Left cardiac atrium (tissue), 4 donors: ENCODE measurements at regions not wholly inside any gene's neighbourhood (a gene's known extent, or its start where the extent isn't known, plus 50 kb on each side); places are given as distances from the start of the nearest gene placed in this dataset.

ENCODE experiments used
- ATAC-seq, 2 donors: fragments of 200-7000 bp; cut with Tn5 transposase; one replicate each; pipeline ENCODE4 v1.9.1; 2020; ENCODE audit warnings: mild to moderate bottlenecking in 2 of 2, moderate library complexity in 2 of 2
- DNase-seq: peaks from one replicate; pipeline ENCODE4 v3.0.0-alpha.2; 2020
- intact Hi-C, 2 donors: fragments of 100-400 bp; cut with DNase I; formaldehyde crosslinking; loops; one replicate each; pipeline versions ENCODE4 v1.14.1 to v1.15.1; 2022 to 2023
- donor health status: DM: no; HTN: yes; CAD: no.
- donor health status: DM: no; HTN: yes; CAD: no; lungs with severe emphysema.
- donor health status: DM: yes; HTN: yes; CAD: no.
- donor health status: Dilated cardiomyopathy.

GRCh38 chr7:86976958-86977357 is 82.5 kb downstream of the ELAPOR2 start:
- ATAC-seq: no peak
- no peak for DNase-seq
- intact Hi-C loops: no loop called here

DNA sequence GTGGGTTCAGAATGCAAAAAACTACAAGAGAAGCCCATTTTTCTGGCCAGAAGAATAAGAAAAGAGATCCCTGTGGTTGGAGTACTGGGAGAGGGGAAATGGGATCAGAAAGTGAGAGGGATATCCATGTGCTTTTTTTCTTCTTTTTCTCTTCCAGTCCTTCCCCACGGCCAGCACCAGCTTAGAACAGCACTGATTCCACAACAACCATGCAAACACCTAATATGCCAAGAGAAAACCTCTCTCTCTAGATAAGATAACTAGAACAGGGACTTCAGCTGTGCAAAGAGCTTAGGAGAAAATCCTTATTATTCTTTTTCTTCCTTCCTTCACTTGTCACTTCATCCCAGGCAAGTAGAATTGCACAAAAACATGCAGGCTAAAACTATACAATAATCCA is 83.5 kb downstream of the ELAPOR2 start:
- DNase-seq: no peak
- peak in 1 of 2 donors; percentile 57 for ATAC-seq

GRCh38 chr7:86975449-86975848 is 84.0 kb downstream of the ELAPOR2 start:
- DNase-seq (no peak), ATAC-seq (peak in 1 of 2 donors; percentile 63)

More for the DNA sequence above, 83.5 kb downstream of the ELAPOR2 start:
- intact Hi-C loops: no loop called here

GRCh38 chr7:86972072-86972471 is 87.4 kb downstream of the ELAPOR2 start:
- ATAC-seq (no peak), DNase-seq (no peak)
- intact Hi-C loops: no loop called here

More at GRCh38 chr7:86975449-86975848, 84.0 kb downstream of the ELAPOR2 start:
- intact Hi-C loops: no loop called here

GRCh38 chr7:86970986-86971385 is 88.5 kb downstream of the ELAPOR2 start:
- DNase-seq: no peak
- ATAC-seq: no peak
- intact Hi-C loops: no loop called here

DNA sequence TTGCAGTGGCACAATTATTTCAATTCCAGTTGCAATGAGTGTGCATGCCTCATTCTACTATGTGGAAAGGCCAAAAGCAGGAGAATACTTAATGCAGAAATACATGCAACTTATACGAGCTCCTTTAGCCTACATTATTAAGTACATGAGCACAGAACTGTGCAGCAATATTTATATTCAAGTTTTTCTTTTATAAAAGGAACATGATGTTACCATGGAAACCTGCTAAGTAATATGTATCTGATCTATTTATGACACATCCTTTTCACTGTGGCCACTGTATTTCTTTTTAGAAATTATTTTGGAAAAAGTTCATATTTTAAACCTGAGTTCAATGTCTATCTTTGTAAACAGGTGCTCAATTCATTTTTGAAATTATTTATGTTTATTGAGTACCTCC is 88.9 kb downstream of the ELAPOR2 start:
- ATAC-seq (no peak), DNase-seq (no peak)
- intact Hi-C loops: no loop called here

DNA sequence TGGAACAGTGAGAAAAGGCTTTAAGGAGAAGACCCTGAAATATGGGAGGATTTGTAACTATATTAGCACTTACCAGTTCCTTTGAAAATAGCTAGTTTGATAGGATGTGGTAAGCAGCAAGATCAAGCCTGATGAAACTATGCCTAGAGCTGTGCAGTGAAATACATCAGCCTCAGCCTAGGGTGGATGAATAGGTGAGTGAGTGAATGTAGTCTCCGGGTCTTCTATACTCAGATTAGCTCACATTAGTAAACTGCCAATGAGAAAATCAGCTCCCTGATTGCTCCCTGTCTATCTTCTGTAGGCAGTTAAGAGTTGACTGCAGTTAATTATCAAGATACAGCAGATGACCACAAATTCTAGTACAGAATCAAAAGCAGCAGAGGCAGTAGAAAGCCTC is 89.6 kb downstream of the ELAPOR2 start:
- DNase-seq (no peak), ATAC-seq (no peak)
- intact Hi-C loops: no loop called here

GRCh38 chr7:86968618-86969017 is 90.8 kb downstream of the ELAPOR2 start:
- DNase-seq (peak; percentile 32), ATAC-seq (peak in 1 of 2 donors; percentile 62)
- intact Hi-C loops: no loop called here

GRCh38 chr7:86966916-86967315 is 92.5 kb downstream of the ELAPOR2 start:
- intact Hi-C loops: no loop called here
- no peak for DNase-seq
- ATAC-seq: no peak

GRCh38 chr7:86965727-86966120 is 93.7 kb downstream of the ELAPOR2 start:
- ATAC-seq: no peak
- DNase-seq: no peak
- intact Hi-C loops: no loop called here

- intact Hi-C loops: no loop called here
- DNase-seq (no peak), ATAC-seq (no peak)
Measured at GRCh38 chr7:86964973-86965726, 94.3 kb downstream of the ELAPOR2 start.

DNA sequence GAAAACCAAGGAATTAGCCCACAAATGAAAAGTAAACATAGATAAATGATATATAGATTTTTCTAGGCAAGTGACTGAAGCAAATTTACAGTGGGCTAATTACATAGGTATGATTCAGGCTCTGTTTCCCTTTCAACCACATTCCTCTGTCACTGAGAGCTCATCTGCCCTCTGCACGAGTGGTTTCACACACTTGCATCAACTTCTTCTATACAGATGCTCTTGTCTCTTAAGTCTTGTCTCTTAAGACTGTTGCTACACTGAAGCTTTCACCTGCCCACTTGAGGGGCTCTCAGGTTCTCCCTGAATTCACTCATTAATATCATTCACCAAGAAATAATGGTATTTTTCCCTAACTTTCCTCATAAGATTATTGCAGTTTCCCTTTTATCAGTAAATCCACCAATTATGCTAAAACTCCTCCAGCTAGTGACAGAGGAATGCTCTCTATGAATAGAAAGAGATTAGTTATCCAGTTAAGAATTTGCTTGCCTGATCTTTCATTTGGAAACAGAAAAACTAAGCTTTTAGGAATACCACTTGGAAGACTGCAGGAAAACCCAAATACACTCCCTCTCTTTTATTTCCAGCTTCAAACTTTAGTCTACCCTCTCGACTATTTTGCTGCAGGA is 95.7 kb downstream of the ELAPOR2 start:
- intact Hi-C loops: no loop called here
- DNase-seq: no peak
- no peak for ATAC-seq

GRCh38 chr7:86962623-86963022 is 96.8 kb downstream of the ELAPOR2 start:
- DNase-seq (no peak), ATAC-seq (no peak)
- intact Hi-C loops: no loop called here

DNA sequence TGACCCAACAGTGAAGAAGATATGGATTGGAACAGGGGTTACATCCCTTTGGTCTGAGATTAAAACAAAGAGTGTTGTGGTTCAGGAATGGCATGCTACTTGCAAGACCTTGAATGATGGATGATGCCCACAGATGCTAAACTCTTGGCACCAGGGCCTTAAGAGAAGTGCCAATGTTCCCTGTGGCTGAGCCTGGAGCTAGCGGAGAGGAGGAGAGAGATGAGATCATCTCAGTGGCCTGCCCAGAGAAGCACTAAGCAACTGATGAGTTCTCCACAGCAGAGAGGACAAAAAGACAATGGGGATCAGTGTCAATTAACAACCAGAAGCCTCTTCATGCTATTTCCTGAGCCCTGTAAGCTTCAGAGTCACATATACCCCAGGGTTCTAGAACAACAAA is 97.8 kb downstream of the ELAPOR2 start:
- ATAC-seq: peak in 1 of 2 donors; percentile 58

DNA sequence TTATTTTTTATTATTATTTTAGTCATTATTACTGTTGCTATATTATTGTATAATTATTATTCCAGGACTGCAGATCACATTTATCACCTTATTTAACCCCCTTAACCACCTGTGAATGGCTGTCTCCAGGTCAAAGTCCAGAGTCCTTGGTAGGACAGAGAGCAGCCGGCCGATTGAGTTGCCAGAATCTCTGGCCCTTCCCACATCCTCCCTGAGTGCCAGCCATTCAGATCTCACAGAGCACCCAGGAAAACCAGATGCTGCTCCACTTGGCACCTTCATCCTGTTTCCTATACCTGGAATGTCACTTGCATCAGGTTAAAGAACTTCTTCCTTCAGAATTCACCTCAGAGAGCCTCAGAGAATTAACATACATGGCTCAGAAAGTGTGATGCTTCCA is 101.1 kb downstream of the ELAPOR2 start:
- intact Hi-C loops: no loop called here
- no peak for ATAC-seq
- DNase-seq: no peak

More for the DNA sequence above, 97.8 kb downstream of the ELAPOR2 start:
- no peak for DNase-seq
- intact Hi-C loops: no loop called here

DNA sequence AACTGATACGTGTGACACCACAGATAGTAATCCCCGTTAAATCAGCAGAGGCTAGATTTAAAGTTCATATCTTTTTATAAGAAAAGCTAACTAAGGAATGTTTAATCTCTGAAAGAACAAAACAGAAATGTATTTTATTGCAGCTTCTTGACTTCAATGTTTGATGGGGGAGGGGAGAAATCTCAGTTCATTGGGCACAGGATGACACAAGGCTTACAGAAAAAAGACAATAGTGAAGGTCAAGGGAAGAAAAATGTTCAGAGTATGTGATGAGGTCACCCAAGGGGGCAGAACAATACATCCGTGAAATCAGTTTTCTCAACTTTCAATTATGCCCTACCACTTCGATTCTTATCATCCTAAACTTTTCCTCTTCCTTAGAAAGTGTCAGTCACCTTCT is 102.9 kb downstream of the ELAPOR2 start:
- DNase-seq: no peak

DNA sequence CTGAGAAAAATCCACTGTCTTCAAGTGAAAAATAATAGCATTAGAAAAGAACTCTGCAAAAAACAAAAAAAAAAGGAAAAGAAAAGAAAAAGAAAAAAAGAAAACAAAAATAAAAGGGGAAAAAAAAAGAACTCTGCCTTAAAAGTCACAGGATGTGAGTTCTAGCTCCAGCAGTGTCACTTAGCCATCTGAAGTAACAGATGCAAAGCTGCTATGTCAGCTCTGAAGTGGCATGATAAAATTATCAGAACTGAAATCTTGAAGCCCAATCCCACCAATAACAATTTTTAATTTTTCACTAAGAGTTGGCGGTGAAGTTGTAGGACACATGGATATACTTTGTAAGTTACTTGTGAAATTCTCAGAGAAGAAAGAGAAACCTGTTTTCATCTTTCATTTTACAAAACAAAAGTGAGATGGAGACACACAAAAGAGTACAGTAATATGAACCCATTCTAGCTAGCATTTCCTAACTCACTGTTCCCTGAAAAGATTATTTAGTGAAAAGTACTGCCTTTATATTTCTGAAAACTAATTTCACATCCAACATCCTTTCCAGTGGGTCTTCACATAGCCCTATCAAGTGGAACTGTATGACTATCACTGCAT is 103.5 kb downstream of the ELAPOR2 start:
- intact Hi-C loops: no loop called here
- ATAC-seq (no peak), DNase-seq (no peak)

More for the DNA sequence above, 102.9 kb downstream of the ELAPOR2 start:
- no peak for ATAC-seq
- intact Hi-C loops: no loop called here

DNA sequence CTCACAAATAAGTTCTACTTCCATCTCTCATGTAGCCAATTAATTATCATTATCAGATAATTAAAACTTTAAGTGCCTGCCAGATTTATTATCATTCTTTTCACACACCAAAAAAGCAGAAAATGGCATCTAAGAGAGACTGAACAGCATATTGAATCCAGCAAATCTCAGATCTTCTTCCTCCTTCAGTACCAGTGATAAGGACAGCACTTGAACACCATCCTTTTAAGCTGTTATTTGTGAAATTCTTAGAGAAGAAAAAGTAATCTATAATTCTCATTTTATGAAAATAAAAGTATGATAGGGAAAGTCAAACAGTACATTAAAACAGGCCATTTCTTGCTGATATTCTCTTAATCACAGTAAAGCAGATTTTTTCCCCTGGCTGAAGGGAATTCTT is 104.5 kb downstream of the ELAPOR2 start:
- intact Hi-C loops: no loop called here
- ATAC-seq (no peak), DNase-seq (no peak)

GRCh38 chr7:86953653-86954336 is 105.7 kb downstream of the ELAPOR2 start:
- intact Hi-C loops: no loop called here
- ATAC-seq (no peak), DNase-seq (no peak)

DNA sequence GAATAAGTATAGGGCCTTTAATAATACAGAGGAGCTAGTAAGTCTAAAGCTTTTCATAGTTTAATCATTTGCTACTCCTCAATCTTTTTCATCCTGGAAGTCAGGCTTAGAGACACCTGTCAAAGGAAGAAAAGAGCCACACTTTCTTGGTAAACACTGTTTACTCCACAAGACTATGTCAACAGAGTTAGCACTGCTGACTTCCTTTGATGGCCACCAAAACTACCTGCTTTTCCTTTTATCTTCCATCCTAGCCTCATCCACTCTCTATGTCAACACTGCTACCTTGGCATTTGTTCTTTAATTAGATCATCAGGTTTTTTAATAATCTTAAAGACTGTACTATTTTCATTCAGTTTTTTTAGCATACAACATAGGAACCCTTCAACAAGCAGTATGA is 106.2 kb downstream of the ELAPOR2 start:
- intact Hi-C loops: no loop called here
- DNase-seq: no peak

More for the DNA sequence above, 106.2 kb downstream of the ELAPOR2 start:
- ATAC-seq: no peak
